HepG2 (cell line): ENCODE measurements at regions not wholly inside any gene's neighbourhood (a gene's known extent, or its start where the extent isn't known, plus 50 kb on each side); places are given as distances from the start of the nearest gene placed in this dataset.

Experiments used
- AKNA ChIP-seq: sonication (generic); formaldehyde crosslinking; IDR thresholded peaks from 2 replicates; pipeline ENCODE4 v1.4.0; 2020; ENCODE audit warnings: missing genetic modification reagents, borderline replicate concordance
- ATAD3A ChIP-seq: sonication (generic); formaldehyde crosslinking; IDR thresholded peaks from 2 replicates; pipeline ENCODE4 v1.4.0; 2020; ENCODE audit warnings: missing genetic modification reagents
- DZIP1 ChIP-seq: sonication (generic); formaldehyde crosslinking; IDR thresholded peaks from 2 replicates; pipeline ENCODE4 v1.5.0; 2020; ENCODE audit warnings: mild to moderate bottlenecking, missing genetic modification reagents
- GATA4 ChIP-seq: sonication (generic); IDR thresholded peaks from 2 replicates; pipeline ENCODE4 v1.6.1; 2016; ENCODE audit warnings: antibody characterized with exemption, low read depth, borderline replicate concordance
- ISX ChIP-seq: sonication (generic); formaldehyde crosslinking; conservative IDR thresholded peaks from 2 replicates; pipeline ENCODE4 v1.5.0; 2020; ENCODE audit warnings: missing genetic modification reagents
- MED8 ChIP-seq: sonication (generic); formaldehyde crosslinking; IDR thresholded peaks from 2 replicates; pipeline ENCODE4 v1.8.1; 2023; ENCODE audit warnings: mild to moderate bottlenecking, missing genetic modification reagents; ENCODE audit not compliant: insufficient replicate concordance
- NCOA1 ChIP-seq: sonication (generic); formaldehyde crosslinking; IDR thresholded peaks from 2 replicates; pipeline ENCODE4 v1.9.0; 2021; ENCODE audit warnings: missing genetic modification reagents
- PHF21A ChIP-seq: sonication (generic); formaldehyde crosslinking; IDR thresholded peaks from 2 replicates; pipeline ENCODE4 v1.5.0; 2020; ENCODE audit warnings: mild to moderate bottlenecking, missing genetic modification reagents
- PTBP1 ChIP-seq: fragments of 200-400 bp; formaldehyde crosslinking; IDR thresholded peaks from 2 replicates; pipeline ENCODE4 v1.6.1; 2018; ENCODE audit warnings: low read length, low read depth; ENCODE audit not compliant: poor library complexity, severe bottlenecking
- RCOR2 ChIP-seq: IDR thresholded peaks from 2 replicates; pipeline ENCODE4 v1.6.1; 2016; ENCODE audit warnings: missing biosample characterization, missing genetic modification reagents
- SALL1 ChIP-seq: sonication (generic); formaldehyde crosslinking; IDR thresholded peaks from 2 replicates; pipeline ENCODE4 v1.8.0; 2022; ENCODE audit warnings: mild to moderate bottlenecking, missing genetic modification reagents
- SATB2 ChIP-seq: sonication (generic); formaldehyde crosslinking; IDR thresholded peaks from 2 replicates; pipeline ENCODE4 v1.5.0; 2020; ENCODE audit warnings: missing genetic modification reagents
- ZNF343 ChIP-seq: sonication (generic); formaldehyde crosslinking; IDR thresholded peaks from 2 replicates; pipeline ENCODE4 v1.4.0; 2020; ENCODE audit warnings: mild to moderate bottlenecking, missing genetic modification reagents
- ZNF367 ChIP-seq: sonication (generic); formaldehyde crosslinking; IDR thresholded peaks from 2 replicates; pipeline ENCODE4 v1.4.0; 2020; ENCODE audit warnings: missing genetic modification reagents, borderline replicate concordance
- ZNF496 ChIP-seq: sonication (generic); formaldehyde crosslinking; IDR thresholded peaks from 2 replicates; pipeline ENCODE4 v1.8.1; 2023; ENCODE audit warnings: mild to moderate bottlenecking, moderate library complexity, missing genetic modification reagents; ENCODE audit not compliant: insufficient replicate concordance
- ZNF776 ChIP-seq: sonication (generic); formaldehyde crosslinking; IDR thresholded peaks from 2 replicates; pipeline ENCODE4 v1.4.0; 2020; ENCODE audit warnings: mild to moderate bottlenecking, missing genetic modification reagents
- ZNF788 ChIP-seq: sonication (generic); formaldehyde crosslinking; IDR thresholded peaks from 2 replicates; pipeline ENCODE4 v1.5.0; 2020; ENCODE audit warnings: mild to moderate bottlenecking, missing genetic modification reagents, borderline replicate concordance
- TF ChIP-seq, protein P1 (sequence below): IDR thresholded peaks from 2 replicates; pipeline ENCODE4 v1.6.1; 2012; ENCODE audit warnings: low read length, improper control_type of control experiment
- TF ChIP-seq, protein P2 (sequence below): sonication (generic); formaldehyde crosslinking; IDR thresholded peaks from 2 replicates; pipeline ENCODE4 v1.8.0; 2022; ENCODE audit warnings: mild to moderate bottlenecking, missing genetic modification reagents, borderline replicate concordance

GRCh38 chrX:120746153-120746552 lies 116.3 kb upstream of the C1GALT1C1 start (continued):
- TF ChIP-seq DZIP1 (CRISPR knock-in tag) (no peak), SALL1 (CRISPR knock-in tag) (peak; percentile 20; the same call in 1 of the 2 replicates), ZNF776 (CRISPR knock-in tag) (no peak), ZNF343 (CRISPR knock-in tag) (no peak), ISX (CRISPR knock-in tag) (no peak), NCOA1 (CRISPR knock-in tag) (no peak), ZNF788 (CRISPR knock-in tag) (no peak), MED8 (CRISPR knock-in tag) (no peak), GATA4 (no peak), ZNF496 (CRISPR knock-in tag) (no peak), SATB2 (CRISPR knock-in tag) (no peak), AKNA (no peak), PTBP1 (no peak), RCOR2 (CRISPR knock-in tag) (no peak), ATAD3A (CRISPR knock-in tag) (no peak), PHF21A (CRISPR knock-in tag) (no peak), ZNF367 (CRISPR knock-in tag) (no peak)
- TF ChIP-seq, protein P1, sequence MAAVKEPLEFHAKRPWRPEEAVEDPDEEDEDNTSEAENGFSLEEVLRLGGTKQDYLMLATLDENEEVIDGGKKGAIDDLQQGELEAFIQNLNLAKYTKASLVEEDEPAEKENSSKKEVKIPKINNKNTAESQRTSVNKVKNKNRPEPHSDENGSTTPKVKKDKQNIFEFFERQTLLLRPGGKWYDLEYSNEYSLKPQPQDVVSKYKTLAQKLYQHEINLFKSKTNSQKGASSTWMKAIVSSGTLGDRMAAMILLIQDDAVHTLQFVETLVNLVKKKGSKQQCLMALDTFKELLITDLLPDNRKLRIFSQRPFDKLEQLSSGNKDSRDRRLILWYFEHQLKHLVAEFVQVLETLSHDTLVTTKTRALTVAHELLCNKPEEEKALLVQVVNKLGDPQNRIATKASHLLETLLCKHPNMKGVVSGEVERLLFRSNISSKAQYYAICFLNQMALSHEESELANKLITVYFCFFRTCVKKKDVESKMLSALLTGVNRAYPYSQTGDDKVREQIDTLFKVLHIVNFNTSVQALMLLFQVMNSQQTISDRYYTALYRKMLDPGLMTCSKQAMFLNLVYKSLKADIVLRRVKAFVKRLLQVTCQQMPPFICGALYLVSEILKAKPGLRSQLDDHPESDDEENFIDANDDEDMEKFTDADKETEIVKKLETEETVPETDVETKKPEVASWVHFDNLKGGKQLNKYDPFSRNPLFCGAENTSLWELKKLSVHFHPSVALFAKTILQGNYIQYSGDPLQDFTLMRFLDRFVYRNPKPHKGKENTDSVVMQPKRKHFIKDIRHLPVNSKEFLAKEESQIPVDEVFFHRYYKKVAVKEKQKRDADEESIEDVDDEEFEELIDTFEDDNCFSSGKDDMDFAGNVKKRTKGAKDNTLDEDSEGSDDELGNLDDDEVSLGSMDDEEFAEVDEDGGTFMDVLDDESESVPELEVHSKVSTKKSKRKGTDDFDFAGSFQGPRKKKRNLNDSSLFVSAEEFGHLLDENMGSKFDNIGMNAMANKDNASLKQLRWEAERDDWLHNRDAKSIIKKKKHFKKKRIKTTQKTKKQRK, result no peak
- TF ChIP-seq, protein P2, sequence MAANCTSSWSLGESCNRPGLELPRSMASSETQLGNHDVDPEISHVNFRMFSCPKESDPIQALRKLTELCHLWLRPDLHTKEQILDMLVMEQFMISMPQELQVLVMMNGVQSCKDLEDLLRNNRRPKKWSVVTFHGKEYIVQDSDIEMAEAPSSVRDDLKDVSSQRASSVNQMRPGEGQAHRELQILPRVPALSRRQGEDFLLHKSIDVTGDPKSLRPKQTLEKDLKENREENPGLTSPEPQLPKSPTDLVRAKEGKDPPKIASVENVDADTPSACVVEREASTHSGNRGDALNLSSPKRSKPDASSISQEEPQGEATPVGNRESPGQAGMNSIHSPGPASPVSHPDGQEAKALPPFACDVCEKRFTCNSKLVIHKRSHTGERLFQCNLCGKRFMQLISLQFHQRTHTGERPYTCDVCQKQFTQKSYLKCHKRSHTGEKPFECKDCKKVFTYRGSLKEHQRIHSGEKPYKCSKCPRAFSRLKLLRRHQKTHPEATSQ (CRISPR knock-in tag), result no peak
